ENCODE measurements at regions not wholly inside any gene's neighbourhood (a gene's known extent, or its start where the extent isn't known, plus 50 kb on each side); places are given as distances from the start of the nearest gene placed in this dataset.
"Not testable (repeated sequence)": the region's sequence is repeated elsewhere in the genome, so short reads cannot be mapped to it uniquely, and the experiment has no call there.

DNA sequence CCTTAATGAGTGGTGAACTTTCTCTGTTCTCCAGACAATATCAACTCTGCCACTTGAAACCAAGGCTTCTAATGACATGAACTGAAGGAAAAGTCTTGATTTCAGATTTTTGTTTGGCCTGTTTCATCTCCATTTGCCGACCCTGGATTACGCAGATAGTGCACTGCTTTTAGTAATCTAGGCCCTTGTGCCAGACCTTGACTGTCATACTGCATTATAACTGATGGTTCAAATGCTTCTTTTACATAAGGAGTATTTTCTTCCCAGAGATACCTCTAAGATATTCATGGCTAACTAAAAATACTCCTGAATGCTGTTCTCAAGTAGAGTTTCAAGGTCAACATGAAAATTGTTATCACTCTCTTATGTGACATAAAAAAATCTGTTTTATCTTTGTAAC, 238.7 kb upstream of the SEMA6A start:
- no peak for DNase-seq

DNA sequence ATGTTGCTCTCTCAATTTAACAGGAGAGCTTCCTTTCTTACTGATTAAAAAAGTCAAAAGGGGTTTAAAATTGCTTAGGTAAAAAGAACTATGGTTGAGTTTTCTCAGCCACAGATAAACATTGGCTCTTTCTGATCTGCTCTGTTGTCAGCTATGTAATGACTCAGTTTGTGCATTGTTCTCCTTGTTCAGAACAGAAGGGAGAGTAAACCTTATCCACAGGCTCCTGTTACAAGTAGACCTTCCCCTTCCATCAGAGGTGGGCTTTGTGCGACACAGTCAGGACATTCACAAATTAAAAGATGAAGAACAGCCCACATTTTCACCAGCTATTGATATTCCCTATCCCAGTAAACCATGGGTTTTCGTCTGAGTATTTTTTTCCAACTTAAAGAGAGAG, 236.3 kb upstream of the SEMA6A start:
- no peak for DNase-seq

- DNase-seq: no peak
Observed at GRCh38 chr5:116806836-116807235, 232.2 kb upstream of the SEMA6A start.

- DNase-seq: no peak
Observed at GRCh38 chr5:116799401-116799800, 224.8 kb upstream of the SEMA6A start.

DNA sequence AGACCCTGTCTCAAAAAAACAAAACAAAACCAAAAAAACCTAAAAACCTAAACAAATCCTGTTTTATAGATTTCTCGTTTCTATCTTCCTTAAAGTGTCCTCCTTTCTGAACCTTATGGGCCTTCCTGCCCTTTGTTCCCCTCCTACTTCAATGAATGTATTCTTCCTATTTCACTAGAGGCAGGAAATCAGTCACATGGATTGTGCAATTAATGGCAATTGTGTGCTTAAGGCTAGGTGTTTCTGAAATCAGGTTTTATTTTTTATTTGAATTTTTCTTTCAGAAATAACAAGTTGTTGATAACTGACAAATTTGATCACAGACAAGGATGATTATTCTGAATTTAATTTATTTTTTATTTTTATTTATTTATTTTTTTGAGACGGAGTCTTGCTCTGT, 220.6 kb upstream of the SEMA6A start:
- no peak for DNase-seq

DNA sequence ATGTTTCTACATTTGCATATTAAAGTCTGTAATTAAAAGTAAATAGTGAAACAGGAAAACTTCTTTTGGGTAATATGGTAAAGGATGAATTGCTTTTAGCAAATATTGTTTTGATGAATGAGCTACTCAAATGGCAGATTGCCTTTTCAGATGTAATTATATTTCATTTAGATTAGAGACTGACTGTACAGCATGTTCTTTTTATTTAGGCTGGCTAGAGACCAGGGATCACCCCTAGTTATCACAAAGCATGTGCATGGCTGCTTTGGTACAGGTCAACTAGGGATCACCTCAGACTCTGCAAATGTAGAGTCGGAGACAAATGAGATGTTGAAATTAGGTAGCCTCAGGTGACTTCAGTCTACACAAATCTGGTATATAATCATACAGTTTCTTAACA, 214.9 kb upstream of the SEMA6A start:
- DNase-seq: no peak

DNA sequence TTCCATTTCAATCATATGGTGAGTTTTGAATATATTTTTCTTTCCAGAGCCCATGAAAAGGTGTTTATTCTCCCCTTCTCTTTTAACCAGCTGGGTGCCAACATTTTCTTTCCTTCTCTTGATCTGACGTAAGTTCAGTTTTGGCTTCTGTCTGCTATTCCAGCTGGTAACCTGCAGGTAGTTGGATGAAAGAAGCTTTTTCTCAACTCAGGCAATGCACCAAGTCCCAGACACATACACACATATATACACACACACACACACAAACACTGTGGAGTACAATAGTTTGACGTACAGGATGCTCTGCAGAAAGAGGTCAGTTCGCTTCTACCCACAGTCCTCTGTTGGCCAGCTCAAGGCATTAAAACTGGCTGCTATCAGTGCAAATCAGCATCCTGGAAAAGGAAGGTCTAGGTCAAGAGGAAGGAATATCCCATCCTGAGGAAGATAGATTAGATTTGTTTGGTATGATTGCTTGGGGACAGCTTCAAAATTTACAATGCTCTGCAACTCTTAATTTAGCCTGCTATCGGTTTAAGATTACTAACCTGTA, 214.3 kb upstream of the SEMA6A start:
- DNase-seq: no peak

- DNase-seq: no peak
Observed at GRCh38 chr5:116787570-116787969, 212.9 kb upstream of the SEMA6A start.

GRCh38 chr5:116785106-116785505, 210.5 kb upstream of the SEMA6A start:
- DNase-seq: no peak

- no peak for DNase-seq
Observed at GRCh38 chr5:116779846-116780245, 205.2 kb upstream of the SEMA6A start.

- DNase-seq: no peak
Observed at GRCh38 chr5:116778651-116779280, 204.1 kb upstream of the SEMA6A start.

DNA sequence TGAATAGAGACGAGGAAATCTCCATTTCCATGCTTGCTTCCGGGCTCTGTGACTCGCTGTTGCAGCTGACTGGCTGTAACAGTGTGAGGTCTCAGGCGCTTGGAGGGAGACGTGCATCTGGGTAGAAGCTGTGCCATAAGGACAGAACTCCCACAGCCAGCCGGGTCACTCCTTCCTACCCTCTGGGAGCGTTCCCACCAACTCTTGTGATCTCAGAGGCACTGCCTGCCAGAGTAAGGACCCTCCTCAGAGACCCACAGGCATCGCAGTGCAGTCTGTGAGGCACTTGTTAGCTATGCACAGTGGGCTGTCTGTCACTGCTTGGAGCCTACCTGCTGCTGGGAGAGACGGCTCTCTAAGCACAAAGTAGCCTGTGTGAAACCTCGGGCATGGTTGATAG, 203.4 kb upstream of the SEMA6A start:
- DNase-seq: no peak

DNA sequence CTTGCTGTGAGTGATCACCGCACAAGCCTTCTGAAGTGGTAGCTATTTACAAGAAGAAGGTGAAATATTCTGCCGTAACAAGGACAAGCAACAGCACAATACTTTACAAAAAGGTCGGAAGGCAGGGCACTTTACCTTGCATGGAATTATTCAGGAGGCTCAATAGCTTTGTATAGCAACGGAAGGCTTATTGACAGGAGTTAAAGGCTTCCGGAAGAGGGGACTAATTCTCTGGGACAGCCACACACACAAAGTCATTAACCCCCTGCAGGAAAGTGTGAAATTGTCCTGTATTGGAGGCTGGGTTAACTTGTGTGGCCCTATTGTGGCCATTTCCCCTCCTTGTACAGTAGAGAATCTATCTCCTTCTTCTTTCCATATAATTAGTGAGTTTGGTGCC, 199.3 kb upstream of the SEMA6A start:
- DNase-seq: no peak

DNA sequence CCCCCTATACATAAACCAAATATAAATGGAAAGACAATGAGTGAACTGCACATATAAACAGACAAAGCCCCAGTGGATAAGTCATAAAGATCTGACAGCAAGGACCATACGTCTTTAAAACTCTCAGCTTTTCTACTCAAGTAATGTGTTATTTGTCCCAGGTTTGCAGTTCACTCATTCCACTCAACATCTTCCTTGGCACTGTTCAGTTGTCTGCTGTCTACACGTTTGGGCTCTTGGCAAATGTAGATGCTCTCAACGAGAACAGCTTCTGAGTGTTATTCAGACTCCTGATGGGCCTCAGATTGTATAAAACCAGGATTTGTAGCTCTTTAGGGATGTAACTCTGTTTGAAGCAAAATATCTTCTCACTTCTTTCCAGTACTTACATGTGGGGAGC, 198.2 kb upstream of the SEMA6A start:
- DNase-seq: no peak

GRCh38 chr5:116772152-116772501, 197.5 kb upstream of the SEMA6A start:
- DNase-seq: no peak

GRCh38 chr5:116771466-116772151, 197.0 kb upstream of the SEMA6A start:
- DNase-seq: no peak

- not testable (repeated sequence) for DNase-seq
Observed at GRCh38 chr5:116769953-116770352, 195.3 kb upstream of the SEMA6A start.

- DNase-seq: no peak
Observed at GRCh38 chr5:116769470-116769869, 194.8 kb upstream of the SEMA6A start.

- DNase-seq: no peak
Observed at GRCh38 chr5:116766470-116766947, 191.9 kb upstream of the SEMA6A start.

GRCh38 chr5:116765441-116765840, 190.8 kb upstream of the SEMA6A start:
- no peak for DNase-seq

DNA sequence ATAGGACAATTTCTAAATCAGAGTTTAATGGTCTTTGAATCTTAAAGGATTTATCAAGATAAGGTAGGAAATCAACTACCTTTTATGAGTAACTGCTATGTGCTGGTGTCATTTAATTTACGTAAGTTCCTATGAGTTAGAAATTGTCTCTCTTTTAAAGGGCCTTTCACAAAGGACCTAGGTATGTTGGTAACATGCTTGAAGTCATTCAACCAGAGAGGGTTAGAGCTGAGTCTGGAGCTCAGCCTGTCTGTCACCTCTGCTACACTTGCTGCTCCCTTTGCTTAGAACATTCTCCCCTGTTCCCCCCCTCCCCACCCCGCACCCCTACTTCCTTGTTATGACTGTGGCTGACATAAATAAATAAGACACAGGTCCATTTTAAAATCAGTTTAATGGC, 190.3 kb upstream of the SEMA6A start:
- DNase-seq: no peak

- no peak for DNase-seq
Observed at GRCh38 chr5:116763987-116764866, 189.6 kb upstream of the SEMA6A start.

GRCh38 chr5:116759860-116760640, 185.4 kb upstream of the SEMA6A start:
- no peak for DNase-seq

Measured in T-helper 9 cell (primary cell).